BJ (cell line): ENCODE measurements at regions not wholly inside any gene's neighbourhood (a gene's known extent, or its start where the extent isn't known, plus 50 kb on each side); places are given as distances from the start of the nearest gene placed in this dataset.

Experiments used
- CTCF ChIA-PET: fragments of 350-600 bp; formaldehyde crosslinking; extraction: SDS; loops from one replicate; lab custom pipeline; 2021; ENCODE audit warnings: antibody characterized with exemption, inconsistent platforms; lab: Yijun Ruan, JAX
- POLR2A ChIA-PET: fragments of 300-600 bp; sonication (Branson Sonifier 250); formaldehyde crosslinking; extraction: SDS; loops from one replicate; lab custom pipeline; 2021; ENCODE audit warnings: antibody characterized with exemption; lab: Charles Lee
- DNase-seq: peaks from one replicate; pipeline ENCODE4 v3.0.0-alpha.2; 2011; ENCODE audit warnings: low read depth
- H3K27me3 ChIP-seq: 2 replicates; pipeline ENCODE4 v1.6.0; 2011; ENCODE audit warnings: low read length; ENCODE audit not compliant: control insufficient read depth, insufficient read depth
- H3K36me3 ChIP-seq: 2 replicates; pipeline ENCODE4 v1.5.1; 2011; ENCODE audit warnings: low read length; ENCODE audit not compliant: control insufficient read depth, insufficient read depth
- H3K4me3 ChIP-seq: 2 replicates; pipeline ENCODE4 v1.5.1; 2011; ENCODE audit warnings: low read depth, mild to moderate bottlenecking, control low read depth, low read length
- TF ChIP-seq, protein P1 (sequence below): IDR thresholded peaks from 2 replicates; pipeline ENCODE4 v1.5.1; 2011; ENCODE audit warnings: low read depth, mild to moderate bottlenecking, control low read depth, inconsistent platforms, low read length, moderate library complexity; ENCODE audit not compliant: insufficient read depth

DNA sequence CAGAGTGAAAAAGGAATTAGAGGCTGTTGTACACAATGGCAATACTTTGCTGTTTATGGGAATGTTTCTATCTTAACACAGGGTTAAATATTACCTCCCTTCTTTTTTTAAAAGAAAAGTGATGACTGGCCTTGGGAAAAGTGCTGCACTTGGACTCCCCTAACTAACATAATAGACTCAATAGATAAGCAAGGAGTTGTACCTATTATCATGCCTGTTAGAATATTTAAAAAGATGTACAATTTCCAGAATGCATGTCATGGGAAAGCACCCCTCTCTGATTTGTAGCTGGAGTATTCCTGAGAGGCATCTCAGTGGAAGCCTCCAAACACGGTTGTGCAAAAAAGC, 79.3 kb upstream of the GPC6 start:
- POLR2A ChIA-PET = no interaction called here
- Histone ChIP-seq H3K36me3 (no peaks in the 10 kb centered on the region), H3K27me3 (no peaks in the 10 kb centered on the region), H3K4me3 (no peak overlapping the region)
- CTCF ChIA-PET = no interaction called here
- DNase-seq = no peak
- TF ChIP-seq, protein P1, sequence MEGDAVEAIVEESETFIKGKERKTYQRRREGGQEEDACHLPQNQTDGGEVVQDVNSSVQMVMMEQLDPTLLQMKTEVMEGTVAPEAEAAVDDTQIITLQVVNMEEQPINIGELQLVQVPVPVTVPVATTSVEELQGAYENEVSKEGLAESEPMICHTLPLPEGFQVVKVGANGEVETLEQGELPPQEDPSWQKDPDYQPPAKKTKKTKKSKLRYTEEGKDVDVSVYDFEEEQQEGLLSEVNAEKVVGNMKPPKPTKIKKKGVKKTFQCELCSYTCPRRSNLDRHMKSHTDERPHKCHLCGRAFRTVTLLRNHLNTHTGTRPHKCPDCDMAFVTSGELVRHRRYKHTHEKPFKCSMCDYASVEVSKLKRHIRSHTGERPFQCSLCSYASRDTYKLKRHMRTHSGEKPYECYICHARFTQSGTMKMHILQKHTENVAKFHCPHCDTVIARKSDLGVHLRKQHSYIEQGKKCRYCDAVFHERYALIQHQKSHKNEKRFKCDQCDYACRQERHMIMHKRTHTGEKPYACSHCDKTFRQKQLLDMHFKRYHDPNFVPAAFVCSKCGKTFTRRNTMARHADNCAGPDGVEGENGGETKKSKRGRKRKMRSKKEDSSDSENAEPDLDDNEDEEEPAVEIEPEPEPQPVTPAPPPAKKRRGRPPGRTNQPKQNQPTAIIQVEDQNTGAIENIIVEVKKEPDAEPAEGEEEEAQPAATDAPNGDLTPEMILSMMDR = no peak

- Histone ChIP-seq H3K27me3 (no peaks in the 10 kb centered on the region), H3K4me3 (no peak overlapping the region), H3K36me3 (no peaks in the 10 kb centered on the region)
- ChIA-PET POLR2A (no interaction called here), CTCF (no interaction called here)
- TF ChIP-seq, protein P1 = no peak
- no peak for DNase-seq
Measured at GRCh38 chr13:93147946-93148345, 78.7 kb upstream of the GPC6 start.

- Histone ChIP-seq H3K36me3 (no peaks in the 10 kb centered on the region), H3K27me3 (no peaks in the 10 kb centered on the region), H3K4me3 (no peak overlapping the region)
- DNase-seq = peak; percentile 2
- TF ChIP-seq, protein P1 = no peak
- ChIA-PET CTCF (no interaction called here), POLR2A (no interaction called here)
Measured at GRCh38 chr13:93151277-93151676, 75.3 kb upstream of the GPC6 start.

GRCh38 chr13:93158565-93158964, 68.0 kb upstream of the GPC6 start:
- no peak for DNase-seq
- ChIA-PET POLR2A (no interaction called here), CTCF (no interaction called here)
- TF ChIP-seq, protein P1 = no peak
- no peaks in the 10 kb centered on the region for H3K27me3 ChIP-seq
- H3K36me3 ChIP-seq = no peaks in the 10 kb centered on the region
- H3K4me3 ChIP-seq = no peak overlapping the region

DNA sequence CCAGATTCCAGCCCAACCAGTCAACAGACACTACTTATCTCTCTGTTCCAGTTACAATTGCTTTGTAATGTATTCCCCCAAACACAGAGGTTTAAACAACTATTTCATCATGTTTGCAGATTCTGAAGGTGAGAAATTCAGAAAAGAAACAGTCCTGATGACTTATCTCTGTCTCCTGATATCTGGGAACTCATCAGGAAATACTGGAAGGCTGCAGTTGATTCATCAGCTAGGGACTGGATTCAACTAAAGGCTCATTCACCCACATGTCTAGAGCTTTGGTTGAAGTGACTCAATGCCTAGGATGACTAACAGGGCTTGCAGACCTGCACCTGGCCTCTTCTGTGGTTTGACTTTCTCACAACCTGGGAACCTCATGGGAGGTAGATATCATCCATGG, 56.6 kb upstream of the GPC6 start:
- no peaks in the 10 kb centered on the region for H3K27me3 ChIP-seq
- no peak for DNase-seq
- no peak overlapping the region for H3K4me3 ChIP-seq
- ChIA-PET CTCF (interaction anchor here (0.5 kb wide), 1 partner anchor 438 kb away, joined by 3 read pairs; no protein-coding TSS in a partner anchor), POLR2A (no interaction called here)
- H3K36me3 ChIP-seq = no peaks in the 10 kb centered on the region
- TF ChIP-seq, protein P1 = no peak
